HUES6 (cell line): ENCODE measurements at regions not wholly inside any gene's neighbourhood (a gene's known extent, or its start where the extent isn't known, plus 50 kb on each side); places are given as distances from the start of the nearest gene placed in this dataset.

Experiments
- H3K27ac ChIP-seq: 2 replicates; pipeline ENCODE4 v1.7.0; 2013; ENCODE audit warnings: low read depth, mild to moderate bottlenecking, low read length, inconsistent platforms
- H3K27me3 ChIP-seq: 2 replicates; pipeline ENCODE4 v1.6.1; 2013; ENCODE audit warnings: low read length; ENCODE audit not compliant: control insufficient read depth, insufficient read depth
- H3K36me3 ChIP-seq: 2 replicates; pipeline ENCODE4 v1.6.1; 2013; ENCODE audit warnings: low read length; ENCODE audit not compliant: control insufficient read depth, insufficient read depth
- H3K4me1 ChIP-seq: 2 replicates; pipeline ENCODE4 v1.6.1; 2013; ENCODE audit warnings: low read length; ENCODE audit not compliant: control insufficient read depth, insufficient read depth
- H3K4me3 ChIP-seq: 2 replicates; pipeline ENCODE4 v1.5.1; 2013; ENCODE audit warnings: low read depth, low read length
- H3K9ac ChIP-seq: one replicate; pipeline ENCODE4 v1.6.1; 2013; ENCODE audit warnings: mild to moderate bottlenecking, low read length
- H3K9me3 ChIP-seq: 2 replicates; pipeline ENCODE4 v1.6.1; 2013; ENCODE audit warnings: low read depth, low read length; ENCODE audit not compliant: control insufficient read depth, insufficient read depth

GRCh38 chr5:158626718-158627117 lies 473.0 kb downstream of the EBF1 start:
- H3K27ac ChIP-seq: no peak overlapping the region
- H3K9ac ChIP-seq: no peak overlapping the region
- no peak overlapping the region for H3K4me3 ChIP-seq
- no peaks in the 10 kb centered on the region for H3K27me3 ChIP-seq
- H3K4me1 ChIP-seq: no peaks in the 10 kb centered on the region
- no peaks in the 10 kb centered on the region for H3K9me3 ChIP-seq
- no peaks in the 10 kb centered on the region for H3K36me3 ChIP-seq

- Histone ChIP-seq H3K4me1 (no peaks in the 10 kb centered on the region), H3K27ac (no peak overlapping the region), H3K36me3 (no peaks in the 10 kb centered on the region), H3K9me3 (no peaks in the 10 kb centered on the region), H3K4me3 (no peak overlapping the region), H3K9ac (no peak overlapping the region), H3K27me3 (no peaks in the 10 kb centered on the region)
Observed at GRCh38 chr5:158623971-158624370, 475.7 kb downstream of the EBF1 start.

- Histone ChIP-seq H3K9ac (no peak overlapping the region), H3K4me1 (no peaks in the 10 kb centered on the region), H3K9me3 (no peaks in the 10 kb centered on the region), H3K4me3 (no peak overlapping the region), H3K27me3 (no peaks in the 10 kb centered on the region), H3K36me3 (no peaks in the 10 kb centered on the region), H3K27ac (no peak overlapping the region)
Observed at GRCh38 chr5:158621391-158621790, 478.3 kb downstream of the EBF1 start.

- Histone ChIP-seq H3K36me3 (no peaks in the 10 kb centered on the region), H3K9me3 (no peaks in the 10 kb centered on the region), H3K4me3 (no peak overlapping the region), H3K9ac (no peak overlapping the region), H3K4me1 (no peaks in the 10 kb centered on the region), H3K27ac (no peak overlapping the region), H3K27me3 (no peaks in the 10 kb centered on the region)
Observed at GRCh38 chr5:158619083-158619788, 480.5 kb downstream of the EBF1 start.

GRCh38 chr5:158618256-158618655 lies 481.5 kb downstream of the EBF1 start:
- Histone ChIP-seq H3K4me3 (no peak overlapping the region), H3K27me3 (no peaks in the 10 kb centered on the region), H3K9ac (no peak overlapping the region), H3K27ac (no peak overlapping the region), H3K9me3 (no peaks in the 10 kb centered on the region), H3K4me1 (no peaks in the 10 kb centered on the region), H3K36me3 (no peaks in the 10 kb centered on the region)

GRCh38 chr5:158616707-158617106 lies 483.0 kb downstream of the EBF1 start:
- Histone ChIP-seq H3K9me3 (no peaks in the 10 kb centered on the region), H3K9ac (no peak overlapping the region), H3K36me3 (no peaks in the 10 kb centered on the region), H3K27me3 (no peaks in the 10 kb centered on the region), H3K27ac (no peak overlapping the region), H3K4me1 (no peaks in the 10 kb centered on the region), H3K4me3 (no peak overlapping the region)

- H3K9me3 ChIP-seq: no peaks in the 10 kb centered on the region
- no peaks in the 10 kb centered on the region for H3K4me1 ChIP-seq
- H3K9ac ChIP-seq: no peak overlapping the region
Observed at GRCh38 chr5:158614951-158615350, 484.8 kb downstream of the EBF1 start.

GRCh38 chr5:158611581-158611980 lies 488.1 kb downstream of the EBF1 start:
- H3K9ac ChIP-seq: no peak overlapping the region
- no peaks in the 10 kb centered on the region for H3K36me3 ChIP-seq
- no peak overlapping the region for H3K27ac ChIP-seq
- H3K4me1 ChIP-seq: no peaks in the 10 kb centered on the region
- H3K4me3 ChIP-seq: no peak overlapping the region
- H3K9me3 ChIP-seq: no peaks in the 10 kb centered on the region
- no peaks in the 10 kb centered on the region for H3K27me3 ChIP-seq

More at GRCh38 chr5:158614951-158615350, 484.8 kb downstream of the EBF1 start:
- Histone ChIP-seq H3K36me3 (no peaks in the 10 kb centered on the region), H3K27ac (no peak overlapping the region), H3K27me3 (no peaks in the 10 kb centered on the region), H3K4me3 (no peak overlapping the region)

GRCh38 chr5:158610051-158610415 lies 489.7 kb downstream of the EBF1 start:
- Histone ChIP-seq H3K9me3 (no peaks in the 10 kb centered on the region), H3K36me3 (no peaks in the 10 kb centered on the region), H3K27me3 (no peaks in the 10 kb centered on the region), H3K4me3 (no peak overlapping the region), H3K27ac (no peak overlapping the region), H3K9ac (no peak overlapping the region), H3K4me1 (no peaks in the 10 kb centered on the region)

GRCh38 chr5:158609333-158610050 lies 490.2 kb downstream of the EBF1 start:
- no peak overlapping the region for H3K27ac ChIP-seq
- no peaks in the 10 kb centered on the region for H3K27me3 ChIP-seq
- H3K9me3 ChIP-seq: no peaks in the 10 kb centered on the region
- H3K4me1 ChIP-seq: no peaks in the 10 kb centered on the region
- H3K9ac ChIP-seq: no peak overlapping the region
- H3K4me3 ChIP-seq: no peak overlapping the region
- no peaks in the 10 kb centered on the region for H3K36me3 ChIP-seq

- Histone ChIP-seq H3K27ac (no peak overlapping the region), H3K4me3 (no peak overlapping the region), H3K36me3 (no peaks in the 10 kb centered on the region), H3K9me3 (no peaks in the 10 kb centered on the region), H3K9ac (no peak overlapping the region), H3K4me1 (no peaks in the 10 kb centered on the region), H3K27me3 (no peaks in the 10 kb centered on the region)
Observed at GRCh38 chr5:158607088-158607487, 492.6 kb downstream of the EBF1 start.
